22Rv1 (cell line): ENCODE measurements at regions not wholly inside any gene's neighbourhood (a gene's known extent, or its start where the extent isn't known, plus 50 kb on each side); places are given as distances from the start of the nearest gene placed in this dataset.

Experiments
- CTCF ChIP-seq: fragments of 450-650 bp; IDR thresholded peaks from 2 replicates; pipeline ENCODE4 v1.5.1; 2017; ENCODE audit warnings: mild to moderate bottlenecking
- ZFX ChIP-seq: fragments of 450-650 bp; IDR thresholded peaks from 2 replicates; pipeline ENCODE4 v1.6.1; 2017; ENCODE audit warnings: antibody characterized with exemption, borderline replicate concordance

GRCh38 chr1:14420686-14421085, 177.8 kb upstream of the KAZN start:
- TF ChIP-seq CTCF (no peak), ZFX (no peak)
